CD4-positive, CD25-positive, alpha-beta regulatory T cell (primary cell): ENCODE measurements at regions not wholly inside any gene's neighbourhood (a gene's known extent, or its start where the extent isn't known, plus 50 kb on each side); places are given as distances from the start of the nearest gene placed in this dataset.

Experiments
- ATAC-seq, 2 donors: fragments of 150-1000 bp; cut with Tn5 transposase; one replicate each; pipeline ENCODE4 v1.10.0; 2021; ENCODE audit warnings: low read depth in 2 of 2, moderate number of reproducible peaks in 2 of 2, moderate library complexity in 1 of 2
- DNase-seq, 3 donors: peaks; one replicate each; pipeline versions ENCODE4 v3.0.0 to v3.0.0-alpha.2; 2012 to 2022; ENCODE audit warnings: mixed read lengths in 1 of 3
- H3K27ac ChIP-seq: one replicate; pipeline ENCODE4 v1.7.0; 2013; ENCODE audit warnings: mild to moderate bottlenecking, low read length; ENCODE audit not compliant: insufficient read depth, poor library complexity, severe bottlenecking
- H3K27me3 ChIP-seq: one replicate; pipeline ENCODE4 v1.7.0; 2013; ENCODE audit warnings: low read length; ENCODE audit not compliant: control insufficient read depth, insufficient read depth
- H3K36me3 ChIP-seq: one replicate; pipeline ENCODE4 v1.7.0; 2013; ENCODE audit warnings: mild to moderate bottlenecking, low read length, moderate library complexity; ENCODE audit not compliant: control insufficient read depth, insufficient read depth
- H3K4me1 ChIP-seq: 2 replicates; pipeline ENCODE4 v1.7.0; 2013; ENCODE audit warnings: mild to moderate bottlenecking, low read length; ENCODE audit not compliant: insufficient read depth, control insufficient read depth, poor library complexity, severe bottlenecking
- H3K4me3 ChIP-seq: one replicate; pipeline ENCODE4 v1.7.0; 2013; ENCODE audit warnings: low read depth, mild to moderate bottlenecking, low read length, moderate library complexity
- H3K9me3 ChIP-seq, 2 experiments: 1 replicate in 1 of 2; 2 replicates in 1 of 2; pipeline ENCODE4 v1.7.0; 2013; ENCODE audit warnings: low read length in 2 of 2, mild to moderate bottlenecking in 1 of 2, moderate library complexity in 1 of 2; ENCODE audit not compliant: control insufficient read depth in 2 of 2
- H3K27ac Mint-ChIP-seq, 3 donors: one replicate each; pipeline ENCODE4 v1.8.0; 2020 to 2022; ENCODE audit warnings: mild to moderate bottlenecking in 3 of 3, mixed read lengths in 3 of 3, moderate library complexity in 2 of 3
- H3K27me3 Mint-ChIP-seq: one replicate; pipeline ENCODE4 v1.8.0; 2022; ENCODE audit warnings: mild to moderate bottlenecking, mixed read lengths
- H3K36me3 Mint-ChIP-seq: one replicate; pipeline ENCODE4 v1.8.0; 2020; ENCODE audit warnings: mixed read lengths
- H3K4me1 Mint-ChIP-seq, 4 donors: one replicate each; pipeline ENCODE4 v1.8.0; 2020 to 2022; ENCODE audit warnings: mixed read lengths in 4 of 4, mild to moderate bottlenecking in 1 of 4
- H3K4me3 Mint-ChIP-seq, 4 donors: one replicate each; pipeline ENCODE4 v1.8.0; 2020 to 2022; ENCODE audit warnings: mild to moderate bottlenecking in 4 of 4, mixed read lengths in 4 of 4, moderate library complexity in 3 of 4
- H3K9me3 Mint-ChIP-seq, 7 donors: one replicate each; pipeline ENCODE4 v1.8.0; 2020 to 2022; ENCODE audit warnings: mixed read lengths in 7 of 7, mild to moderate bottlenecking in 3 of 7, moderate library complexity in 2 of 7

- Mint-ChIP-seq H3K27ac (no peak overlapping the region), H3K36me3 (peaks cover 4% of the 10 kb centered on the region)
Observed at GRCh38 chr2:111638274-111638877, 245.6 kb downstream of the ANAPC1 start.

GRCh38 chr2:111640480-111640879, 243.5 kb downstream of the ANAPC1 start:
- H3K9me3 ChIP-seq: peaks cover 0 to 3% of the 10 kb centered on the region in 2 experiments
- no peak for DNase-seq
- H3K27ac ChIP-seq: no peak overlapping the region
- Mint-ChIP-seq H3K9me3 (peaks cover 0 to 13% (median 2%) of the 10 kb centered on the region in 7 donors), H3K4me3 (no peak overlapping the region), H3K27me3 (peaks cover 7% of the 10 kb centered on the region), H3K27ac (no peak overlapping the region), H3K36me3 (peaks cover 4% of the 10 kb centered on the region), H3K4me1 (peaks cover 0 to 9% (median 5%) of the 10 kb centered on the region in 4 donors)
- H3K27me3 ChIP-seq: no peaks in the 10 kb centered on the region
- H3K4me3 ChIP-seq: no peak overlapping the region
- H3K4me1 ChIP-seq: no peaks in the 10 kb centered on the region
- H3K36me3 ChIP-seq: no peaks in the 10 kb centered on the region
- no peak for ATAC-seq

More at GRCh38 chr2:111638274-111638877, 245.6 kb downstream of the ANAPC1 start:
- peaks cover 9% of the 10 kb centered on the region for H3K4me1 ChIP-seq
- H3K9me3 Mint-ChIP-seq: peaks cover 0 to 13% (median 2%) of the 10 kb centered on the region in 7 donors
- ATAC-seq (no peak), DNase-seq (no peak)
- peaks cover 0 to 3% of the 10 kb centered on the region in 2 experiments for H3K9me3 ChIP-seq
- H3K4me1 Mint-ChIP-seq: peaks cover 7 to 17% (median 12%) of the 10 kb centered on the region in 4 donors
- H3K27me3 Mint-ChIP-seq: no peaks in the 10 kb centered on the region
- H3K36me3 ChIP-seq: no peaks in the 10 kb centered on the region
- peaks cover 2% of the 10 kb centered on the region for H3K27me3 ChIP-seq
- no peak overlapping the region for H3K4me3 ChIP-seq
- H3K4me3 Mint-ChIP-seq: no peak overlapping the region
- H3K27ac ChIP-seq: no peak overlapping the region

GRCh38 chr2:111642586-111643327, 241.2 kb downstream of the ANAPC1 start:
- Mint-ChIP-seq H3K4me3 (no peak overlapping the region), H3K4me1 (peaks cover 0 to 7% (median 4%) of the 10 kb centered on the region in 4 donors), H3K27ac (no peak overlapping the region), H3K9me3 (peaks cover 2 to 25% (median 8%) of the 10 kb centered on the region in 7 donors), H3K36me3 (peaks cover 4% of the 10 kb centered on the region), H3K27me3 (peaks cover 7% of the 10 kb centered on the region)
- Histone ChIP-seq H3K4me3 (no peak overlapping the region), H3K36me3 (no peaks in the 10 kb centered on the region), H3K27ac (no peak overlapping the region), H3K9me3 (peaks cover 18 to 23% of the 10 kb centered on the region in 2 experiments), H3K27me3 (no peaks in the 10 kb centered on the region), H3K4me1 (no peaks in the 10 kb centered on the region)
- DNase-seq (no peak), ATAC-seq (no peak)

- ATAC-seq: no peak
- H3K36me3 ChIP-seq: no peaks in the 10 kb centered on the region
- no peak for DNase-seq
- Mint-ChIP-seq H3K27me3 (peaks cover 7% of the 10 kb centered on the region), H3K9me3 (peaks cover 0 to 19% (median 7%) of the 10 kb centered on the region in 7 donors), H3K36me3 (peaks cover 4% of the 10 kb centered on the region), H3K4me3 (no peak overlapping the region), H3K4me1 (peaks cover 0 to 7% (median 4%) of the 10 kb centered on the region in 4 donors), H3K27ac (peak overlapping the region in 1 of 3 donors; percentile 59)
- no peak overlapping the region for H3K4me3 ChIP-seq
- H3K27ac ChIP-seq: no peak overlapping the region
- H3K9me3 ChIP-seq: peaks cover 18 to 21% of the 10 kb centered on the region in 2 experiments
- H3K4me1 ChIP-seq: no peaks in the 10 kb centered on the region
- no peaks in the 10 kb centered on the region for H3K27me3 ChIP-seq
Observed at GRCh38 chr2:111643759-111644158, 240.2 kb downstream of the ANAPC1 start.

GRCh38 chr2:111647359-111647758, 236.6 kb downstream of the ANAPC1 start:
- H3K27me3 ChIP-seq: no peaks in the 10 kb centered on the region
- no peaks in the 10 kb centered on the region for H3K36me3 Mint-ChIP-seq
- H3K27ac ChIP-seq: no peak overlapping the region
- H3K4me3 Mint-ChIP-seq: no peak overlapping the region
- H3K27ac Mint-ChIP-seq: no peak overlapping the region
- H3K36me3 ChIP-seq: no peaks in the 10 kb centered on the region
- no peak for ATAC-seq
- peaks cover 7% of the 10 kb centered on the region for H3K27me3 Mint-ChIP-seq
- H3K4me1 ChIP-seq: no peaks in the 10 kb centered on the region
- no peak for DNase-seq
- H3K9me3 Mint-ChIP-seq: peaks cover 0 to 17% (median 7%) of the 10 kb centered on the region in 7 donors
- no peaks in the 10 kb centered on the region for H3K4me1 Mint-ChIP-seq
- peaks cover 18 to 21% of the 10 kb centered on the region in 2 experiments for H3K9me3 ChIP-seq
- no peak overlapping the region for H3K4me3 ChIP-seq

- peaks cover 7 to 8% of the 10 kb centered on the region in 2 experiments for H3K9me3 ChIP-seq
- ATAC-seq (no peak), DNase-seq (peak in 1 of 3 donors; percentile 23)
- Mint-ChIP-seq H3K27me3 (no peaks in the 10 kb centered on the region), H3K9me3 (peaks cover 0 to 8% (median 5%) of the 10 kb centered on the region in 7 donors), H3K27ac (no peak overlapping the region), H3K4me1 (no peaks in the 10 kb centered on the region), H3K36me3 (no peaks in the 10 kb centered on the region), H3K4me3 (no peak overlapping the region)
- no peaks in the 10 kb centered on the region for H3K27me3 ChIP-seq
- H3K36me3 ChIP-seq: no peaks in the 10 kb centered on the region
- no peak overlapping the region for H3K27ac ChIP-seq
- no peak overlapping the region for H3K4me3 ChIP-seq
- no peaks in the 10 kb centered on the region for H3K4me1 ChIP-seq
Observed at GRCh38 chr2:111652038-111652437, 232.0 kb downstream of the ANAPC1 start.

GRCh38 chr2:111652681-111653080, 231.3 kb downstream of the ANAPC1 start:
- no peak overlapping the region for H3K27ac Mint-ChIP-seq
- H3K9me3 Mint-ChIP-seq: peaks cover 0 to 2% (median 0%) of the 10 kb centered on the region in 7 donors
- H3K4me1 Mint-ChIP-seq: no peaks in the 10 kb centered on the region
- no peaks in the 10 kb centered on the region for H3K27me3 Mint-ChIP-seq
- H3K27ac ChIP-seq: no peak overlapping the region
- DNase-seq (no peak), ATAC-seq (no peak)
- H3K27me3 ChIP-seq: no peaks in the 10 kb centered on the region
- no peak overlapping the region for H3K4me3 ChIP-seq
- no peaks in the 10 kb centered on the region for H3K4me1 ChIP-seq
- no peak overlapping the region for H3K4me3 Mint-ChIP-seq
- H3K9me3 ChIP-seq: peaks cover under 1 to 1% of the 10 kb centered on the region in 2 experiments
- no peaks in the 10 kb centered on the region for H3K36me3 Mint-ChIP-seq
- H3K36me3 ChIP-seq: no peaks in the 10 kb centered on the region
